Thoracic aorta (tissue), 2 donors: ENCODE measurements at regions not wholly inside any gene's neighbourhood (a gene's known extent, or its start where the extent isn't known, plus 50 kb on each side); places are given as distances from the start of the nearest gene placed in this dataset.

Experiments used
- ATAC-seq: fragments of 150-250 bp; one replicate; pipeline ENCODE4 v1.8.0; 2017; ENCODE audit warnings: low read depth; ENCODE audit not compliant: insufficient number of reproducible peaks, low FRiP score
- DNase-seq: peaks from one replicate; pipeline ENCODE4 v3.0.0-alpha.2; 2020; ENCODE audit warnings: low spot score
- H3K27ac ChIP-seq, 2 donors: fragments of 200-600 bp; sonication (generic); 1 replicate in 1 of 2; 2 replicates in 1 of 2; pipeline ENCODE4 v1.5.1; 2016; ENCODE audit warnings: mild to moderate bottlenecking in 2 of 2, moderate library complexity in 2 of 2
- H3K27me3 ChIP-seq: fragments of 200-600 bp; sonication (generic); replicated peaks from 2 replicates; pipeline ENCODE4 v1.6.0; 2016; ENCODE audit warnings: mild to moderate bottlenecking; ENCODE audit not compliant: insufficient read depth
- H3K36me3 ChIP-seq: fragments of 200-600 bp; sonication (generic); one replicate; pipeline ENCODE4 v1.5.1; 2016
- H3K4me1 ChIP-seq, 2 donors: fragments of 200-600 bp; sonication (generic); 1 replicate in 1 of 2; 2 replicates in 1 of 2; pipeline versions ENCODE4 v1.5.1 to v1.6.0; 2016; ENCODE audit warnings: low read depth in 2 of 2, mild to moderate bottlenecking in 1 of 2; ENCODE audit not compliant: control insufficient read depth in 1 of 2
- H3K4me3 ChIP-seq: fragments of 200-600 bp; sonication (generic); 2 replicates; pipeline ENCODE4 v1.5.1; 2016; ENCODE audit warnings: mild to moderate bottlenecking
- H3K9me3 ChIP-seq: fragments of 200-600 bp; sonication (generic); 2 replicates; pipeline ENCODE4 v1.5.1; 2016
- TF ChIP-seq, protein P1 (sequence below): fragments of 200-600 bp; sonication (generic); IDR thresholded peaks from one replicate; pipeline ENCODE4 v1.5.1; 2019; ENCODE audit warnings: antibody characterized with exemption

DNA sequence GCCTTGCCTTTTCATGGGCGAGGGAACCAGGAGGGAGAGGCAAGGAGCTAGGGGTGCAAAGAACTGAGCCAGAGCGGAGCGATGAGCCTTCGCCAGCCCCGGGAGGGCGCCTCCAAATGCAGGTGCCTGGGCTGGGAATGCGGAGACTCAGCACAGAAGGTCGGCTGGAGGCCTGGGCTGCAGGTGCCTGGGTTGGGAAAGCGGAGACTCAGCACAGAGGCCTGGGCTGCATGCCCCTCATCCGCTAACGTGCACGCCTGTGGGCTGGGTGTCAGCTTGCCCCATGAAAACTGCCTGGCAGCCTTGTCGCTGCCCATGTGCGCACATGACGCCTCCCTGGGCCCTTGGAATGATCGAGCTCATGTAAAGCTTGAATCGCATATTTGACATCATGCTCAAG lies 51.8 kb downstream of the POM121L12 start:
- ATAC-seq: no peak
- H3K36me3 ChIP-seq: no peaks in the 10 kb centered on the region

DNA sequence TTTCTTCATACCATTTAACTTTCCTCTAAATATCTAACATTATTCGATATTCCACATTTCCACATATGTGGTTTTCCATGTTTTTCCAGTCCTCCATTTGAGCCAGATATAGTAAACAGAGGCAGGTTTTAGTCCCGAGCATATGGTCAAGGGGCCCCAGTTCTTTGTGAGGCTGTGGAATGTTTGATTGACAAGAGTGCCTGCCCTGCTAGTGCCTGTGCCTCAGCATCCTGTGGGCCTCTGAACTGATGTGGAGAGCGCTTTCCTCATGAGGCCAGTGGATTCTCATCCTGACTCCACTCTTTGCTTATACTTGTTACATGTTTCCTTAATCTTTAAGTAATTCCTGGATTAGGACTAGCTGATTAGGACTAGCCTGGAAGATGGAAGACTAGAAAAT lies 58.8 kb downstream of the POM121L12 start:
- no peaks in the 10 kb centered on the region for H3K4me1 ChIP-seq
- TF ChIP-seq, protein P1, sequence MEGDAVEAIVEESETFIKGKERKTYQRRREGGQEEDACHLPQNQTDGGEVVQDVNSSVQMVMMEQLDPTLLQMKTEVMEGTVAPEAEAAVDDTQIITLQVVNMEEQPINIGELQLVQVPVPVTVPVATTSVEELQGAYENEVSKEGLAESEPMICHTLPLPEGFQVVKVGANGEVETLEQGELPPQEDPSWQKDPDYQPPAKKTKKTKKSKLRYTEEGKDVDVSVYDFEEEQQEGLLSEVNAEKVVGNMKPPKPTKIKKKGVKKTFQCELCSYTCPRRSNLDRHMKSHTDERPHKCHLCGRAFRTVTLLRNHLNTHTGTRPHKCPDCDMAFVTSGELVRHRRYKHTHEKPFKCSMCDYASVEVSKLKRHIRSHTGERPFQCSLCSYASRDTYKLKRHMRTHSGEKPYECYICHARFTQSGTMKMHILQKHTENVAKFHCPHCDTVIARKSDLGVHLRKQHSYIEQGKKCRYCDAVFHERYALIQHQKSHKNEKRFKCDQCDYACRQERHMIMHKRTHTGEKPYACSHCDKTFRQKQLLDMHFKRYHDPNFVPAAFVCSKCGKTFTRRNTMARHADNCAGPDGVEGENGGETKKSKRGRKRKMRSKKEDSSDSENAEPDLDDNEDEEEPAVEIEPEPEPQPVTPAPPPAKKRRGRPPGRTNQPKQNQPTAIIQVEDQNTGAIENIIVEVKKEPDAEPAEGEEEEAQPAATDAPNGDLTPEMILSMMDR: no peak
- H3K36me3 ChIP-seq: no peaks in the 10 kb centered on the region
- H3K27me3 ChIP-seq: no peaks in the 10 kb centered on the region
- ATAC-seq: no peak
- no peak overlapping the region for H3K4me3 ChIP-seq
- H3K9me3 ChIP-seq: no peaks in the 10 kb centered on the region
- DNase-seq: no peak
- H3K27ac ChIP-seq: no peak overlapping the region

More for the DNA sequence above, 51.8 kb downstream of the POM121L12 start:
- Histone ChIP-seq H3K9me3 (no peaks in the 10 kb centered on the region), H3K27me3 (no peaks in the 10 kb centered on the region), H3K4me3 (no peak overlapping the region), H3K4me1 (no peaks in the 10 kb centered on the region), H3K27ac (no peak overlapping the region)
- DNase-seq: no peak
- TF ChIP-seq, protein P1: no peak

DNA sequence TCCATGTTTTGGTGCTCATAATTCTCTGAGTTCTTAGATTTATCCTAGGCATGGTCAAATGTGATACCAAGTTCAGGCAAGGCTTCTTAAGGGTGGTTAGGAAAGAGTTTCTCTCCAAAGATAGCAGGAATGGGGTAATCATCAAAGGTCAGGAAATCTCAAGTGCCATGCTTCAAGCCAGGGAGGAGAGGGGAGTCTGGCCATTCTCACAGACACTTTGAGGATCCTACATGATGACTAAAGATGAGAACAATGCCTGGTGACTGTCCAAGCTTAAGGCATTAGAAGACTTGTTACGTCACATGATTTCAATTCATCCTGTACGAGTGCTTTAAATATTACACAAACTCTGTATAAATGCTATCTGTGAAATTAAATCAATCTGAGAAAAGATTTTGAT lies 59.4 kb downstream of the POM121L12 start:
- no peak overlapping the region for H3K27ac ChIP-seq
- TF ChIP-seq, protein P1: no peak
- no peak overlapping the region for H3K4me3 ChIP-seq
- H3K36me3 ChIP-seq: no peaks in the 10 kb centered on the region
- H3K9me3 ChIP-seq: no peaks in the 10 kb centered on the region
- H3K4me1 ChIP-seq: no peaks in the 10 kb centered on the region
- DNase-seq (no peak), ATAC-seq (no peak)
- H3K27me3 ChIP-seq: no peaks in the 10 kb centered on the region

DNA sequence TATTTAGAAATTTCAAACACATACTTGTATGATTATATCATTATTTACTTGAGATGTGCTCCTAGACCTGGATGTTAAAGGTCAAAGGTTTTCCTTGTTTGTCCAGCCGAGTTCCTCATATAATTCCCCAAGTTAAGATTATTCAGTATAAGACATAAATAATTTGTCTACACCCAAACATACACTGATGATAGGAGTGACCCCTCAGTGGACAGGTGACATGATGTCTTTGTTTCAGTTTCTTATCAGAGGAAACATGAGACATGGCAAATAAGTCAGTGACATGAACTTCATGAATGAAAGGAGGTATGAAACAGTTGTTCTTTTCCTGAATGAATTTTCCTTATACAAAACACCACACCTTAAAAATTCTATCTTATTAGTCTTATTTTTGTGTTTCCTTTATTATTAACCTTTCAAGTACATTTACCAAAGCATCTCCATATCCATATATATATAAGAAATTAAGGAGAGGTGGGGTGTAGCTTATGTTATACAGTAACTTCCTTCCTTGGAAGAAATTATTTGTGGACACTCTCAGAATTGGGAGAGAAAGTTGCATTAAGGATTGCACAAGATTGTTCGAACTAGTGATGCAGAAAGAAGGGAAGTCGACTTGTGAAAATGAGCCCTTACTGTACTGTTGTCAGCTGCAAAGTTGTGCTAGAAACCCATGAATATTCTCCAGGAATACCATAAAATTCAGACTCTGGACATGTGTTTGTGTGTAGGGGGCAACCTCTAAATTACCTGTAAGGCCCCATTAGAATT lies 60.5 kb downstream of the POM121L12 start:
- Histone ChIP-seq H3K27ac (no peak overlapping the region), H3K27me3 (no peaks in the 10 kb centered on the region), H3K4me3 (no peak overlapping the region), H3K4me1 (no peaks in the 10 kb centered on the region), H3K36me3 (no peaks in the 10 kb centered on the region), H3K9me3 (no peaks in the 10 kb centered on the region)
- ATAC-seq (no peak), DNase-seq (no peak)
- TF ChIP-seq, protein P1: no peak

DNA sequence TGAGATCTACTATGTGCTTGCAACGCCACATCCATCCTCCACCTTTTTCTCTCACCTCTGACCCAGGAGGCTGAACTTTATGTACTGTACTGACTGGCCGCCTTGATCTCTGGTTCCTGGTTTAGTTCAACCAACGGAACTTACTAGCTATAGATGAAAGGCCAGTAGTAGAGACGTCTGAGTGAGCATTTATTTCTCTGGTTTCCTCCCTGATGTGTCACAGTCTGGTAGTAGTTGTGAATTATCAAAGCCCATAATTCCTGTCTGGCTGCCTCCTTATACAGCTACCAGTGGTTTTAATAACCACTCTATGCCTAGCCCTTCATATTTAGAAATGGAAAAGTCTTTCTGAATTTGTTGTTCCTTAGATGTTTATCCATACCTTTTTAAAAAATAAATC lies 64.7 kb downstream of the POM121L12 start:
- DNase-seq (no peak), ATAC-seq (no peak)
- no peaks in the 10 kb centered on the region for H3K9me3 ChIP-seq
- TF ChIP-seq, protein P1: no peak
- H3K36me3 ChIP-seq: no peaks in the 10 kb centered on the region
- no peaks in the 10 kb centered on the region for H3K27me3 ChIP-seq
- no peak overlapping the region for H3K4me3 ChIP-seq
- H3K27ac ChIP-seq: no peak overlapping the region
- H3K4me1 ChIP-seq: no peaks in the 10 kb centered on the region
